Lower leg skin (tissue), 3 donors: ENCODE measurements at regions not wholly inside any gene's neighbourhood (a gene's known extent, or its start where the extent isn't known, plus 50 kb on each side); places are given as distances from the start of the nearest gene placed in this dataset.

Experiments used
- POLR2A ChIP-seq, 2 donors: fragments of 450-650 bp; IDR thresholded peaks; one replicate each; pipeline ENCODE4 v1.6.1; 2016 to 2017; ENCODE audit warnings: antibody characterized with exemption in 2 of 2, mild to moderate bottlenecking in 1 of 2, moderate library complexity in 1 of 2
- TF ChIP-seq, protein P1 (sequence below), 3 donors: fragments of 450-650 bp; IDR thresholded peaks; one replicate each; pipeline ENCODE4 v1.5.1; 2016; ENCODE audit warnings: antibody characterized with exemption in 3 of 3, mild to moderate bottlenecking in 3 of 3, moderate library complexity in 2 of 3

DNA sequence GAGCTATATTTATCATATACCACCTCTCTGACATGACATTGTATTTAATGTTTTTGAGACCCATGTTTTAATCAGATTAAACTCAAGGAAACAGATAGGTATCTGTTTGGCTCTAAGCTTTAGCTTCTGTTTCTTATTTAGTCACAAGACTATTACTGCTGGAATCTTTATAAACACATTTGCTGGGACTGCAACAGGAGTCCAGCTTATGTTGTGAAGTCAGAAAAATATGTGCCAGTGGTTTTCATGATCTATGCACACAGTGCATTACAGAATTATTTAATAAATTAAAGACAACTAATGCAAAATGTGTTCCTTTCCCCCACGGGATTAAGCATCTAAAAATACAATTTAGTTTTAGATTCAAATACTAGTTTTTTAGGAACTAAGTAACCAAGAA is 338.9 kb downstream of the ZEB2 start:
- TF ChIP-seq, protein P1, sequence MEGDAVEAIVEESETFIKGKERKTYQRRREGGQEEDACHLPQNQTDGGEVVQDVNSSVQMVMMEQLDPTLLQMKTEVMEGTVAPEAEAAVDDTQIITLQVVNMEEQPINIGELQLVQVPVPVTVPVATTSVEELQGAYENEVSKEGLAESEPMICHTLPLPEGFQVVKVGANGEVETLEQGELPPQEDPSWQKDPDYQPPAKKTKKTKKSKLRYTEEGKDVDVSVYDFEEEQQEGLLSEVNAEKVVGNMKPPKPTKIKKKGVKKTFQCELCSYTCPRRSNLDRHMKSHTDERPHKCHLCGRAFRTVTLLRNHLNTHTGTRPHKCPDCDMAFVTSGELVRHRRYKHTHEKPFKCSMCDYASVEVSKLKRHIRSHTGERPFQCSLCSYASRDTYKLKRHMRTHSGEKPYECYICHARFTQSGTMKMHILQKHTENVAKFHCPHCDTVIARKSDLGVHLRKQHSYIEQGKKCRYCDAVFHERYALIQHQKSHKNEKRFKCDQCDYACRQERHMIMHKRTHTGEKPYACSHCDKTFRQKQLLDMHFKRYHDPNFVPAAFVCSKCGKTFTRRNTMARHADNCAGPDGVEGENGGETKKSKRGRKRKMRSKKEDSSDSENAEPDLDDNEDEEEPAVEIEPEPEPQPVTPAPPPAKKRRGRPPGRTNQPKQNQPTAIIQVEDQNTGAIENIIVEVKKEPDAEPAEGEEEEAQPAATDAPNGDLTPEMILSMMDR (IDR thresholded peaks at IDR 0.05), result no peak
- TF ChIP-seq POLR2A (IDR thresholded peaks at IDR 0.05), result no peak
